ENCODE measurements at regions not wholly inside any gene's neighbourhood (a gene's known extent, or its start where the extent isn't known, plus 50 kb on each side); places are given as distances from the start of the nearest gene placed in this dataset.

DNA sequence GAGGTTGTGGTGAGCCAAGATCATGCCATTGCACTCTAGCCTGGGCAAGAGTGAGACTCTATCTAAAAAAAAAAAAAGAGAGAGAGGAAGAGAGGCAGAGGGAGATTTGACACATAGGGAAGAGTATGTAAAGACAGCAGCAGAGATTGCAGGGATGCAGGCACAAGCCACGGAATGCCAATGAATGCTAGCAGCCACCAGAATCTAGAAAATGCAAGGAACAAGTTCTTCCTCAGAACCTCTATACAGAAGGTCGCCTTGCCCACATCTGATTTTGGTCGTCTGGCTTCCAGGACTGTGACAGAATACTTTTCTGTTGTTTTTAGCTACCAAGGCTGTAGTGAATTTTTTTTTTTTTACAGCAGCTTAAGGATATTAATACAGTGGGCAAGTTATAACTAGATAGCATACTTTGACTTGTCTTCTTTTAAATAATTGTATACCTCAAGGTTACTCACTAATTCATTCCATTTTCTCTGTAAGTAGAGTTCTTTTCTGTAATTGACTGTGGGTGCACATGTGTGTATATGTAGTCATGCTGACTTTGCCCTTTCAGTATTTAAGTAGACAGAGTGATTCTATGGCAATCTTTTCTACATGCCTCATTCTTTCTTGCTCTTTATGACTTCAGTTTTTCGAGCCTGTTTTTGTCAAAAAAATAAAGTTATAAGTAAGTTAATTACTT, 402.2 kb downstream of the GJA1 start:
- DNase-seq, result no peak

DNA sequence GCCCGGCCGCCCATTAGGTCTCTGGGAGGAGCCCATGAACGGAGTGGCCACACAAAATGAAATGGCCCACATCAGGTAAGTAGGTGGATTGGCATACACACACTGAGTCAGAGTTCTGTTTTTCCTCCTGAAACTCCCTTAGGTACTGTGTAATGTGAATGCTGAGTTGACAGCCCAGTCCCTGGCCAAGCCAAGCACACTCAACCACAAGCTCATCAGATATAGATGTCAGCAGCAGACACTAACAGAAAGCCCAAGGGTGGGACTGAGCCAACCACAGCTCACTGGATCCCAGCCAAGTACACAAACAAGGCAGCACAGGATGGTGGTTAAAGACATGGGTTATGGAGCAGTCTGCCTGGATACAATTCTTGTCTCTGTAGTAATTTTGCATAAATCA, 403.4 kb downstream of the GJA1 start:
- no peak for DNase-seq

DNA sequence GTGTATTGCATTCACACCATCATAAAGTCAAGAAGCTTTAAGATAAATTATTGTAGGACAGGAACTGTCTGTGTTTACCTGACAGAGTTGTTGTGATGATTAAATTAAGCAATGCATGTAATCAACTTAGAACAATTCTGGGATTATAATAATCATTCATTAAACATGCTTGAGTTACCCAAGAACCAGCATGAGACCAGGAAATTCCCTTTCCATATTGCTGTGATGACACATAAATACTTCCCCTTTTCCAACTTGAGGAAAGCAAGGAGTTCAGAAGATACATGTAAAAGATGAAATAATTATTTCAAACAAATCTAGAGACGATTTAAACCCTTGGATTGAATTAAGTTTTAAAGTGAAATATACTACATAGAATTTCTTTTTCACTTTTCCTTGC, 404.4 kb downstream of the GJA1 start:
- DNase-seq, result no peak

DNA sequence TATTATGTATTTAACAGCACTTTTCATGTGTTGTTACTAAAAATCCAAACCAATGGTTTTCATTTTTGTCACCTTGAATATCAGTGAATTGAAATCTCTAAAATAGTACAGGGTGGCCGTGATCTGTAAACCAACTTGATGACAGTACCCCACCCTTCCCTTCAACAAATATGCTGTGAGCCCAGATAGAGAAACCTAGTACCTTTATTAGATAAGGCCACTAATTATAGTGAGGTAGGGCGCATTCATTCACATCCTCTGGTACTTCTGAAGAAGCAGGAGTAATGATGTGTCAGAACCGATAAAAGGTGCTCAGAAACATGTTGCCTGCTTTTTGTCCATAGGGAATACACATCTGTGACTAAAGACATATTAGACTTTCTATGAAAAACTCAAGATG, 409.5 kb downstream of the GJA1 start:
- DNase-seq, result no peak

DNA sequence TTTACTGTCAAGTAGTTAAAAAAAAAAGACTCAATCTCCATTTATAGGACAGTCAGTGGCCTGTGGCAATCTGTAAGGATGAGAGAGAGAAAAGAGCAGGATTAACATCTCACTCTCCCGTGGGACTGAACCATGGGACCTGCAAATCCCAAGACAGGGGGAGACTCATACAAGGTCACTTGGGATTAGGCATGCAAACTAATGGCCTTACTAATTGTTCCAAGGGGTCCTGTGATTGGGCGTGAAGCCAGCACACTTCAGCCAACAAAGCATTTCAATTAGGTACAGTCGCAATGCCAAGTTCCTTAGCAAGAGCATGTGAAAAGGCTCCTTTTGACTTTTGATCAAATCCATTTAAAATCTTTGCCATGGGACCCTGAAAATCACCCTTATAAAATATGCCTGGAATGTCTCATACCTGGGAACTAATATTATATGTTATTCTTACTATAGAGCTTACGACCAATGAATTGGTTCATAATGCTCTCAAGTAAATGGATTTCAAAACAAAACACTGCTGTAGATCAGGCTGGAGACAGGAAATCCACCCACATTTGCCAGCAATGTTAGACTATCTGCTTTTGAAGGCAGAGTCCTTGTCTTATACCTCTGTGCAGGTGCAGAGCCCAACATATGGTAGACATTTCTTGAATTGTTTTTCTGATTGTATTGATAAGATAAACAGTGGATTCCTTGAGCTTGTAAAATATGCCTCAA, 412.5 kb downstream of the GJA1 start:
- DNase-seq, result no peak

DNA sequence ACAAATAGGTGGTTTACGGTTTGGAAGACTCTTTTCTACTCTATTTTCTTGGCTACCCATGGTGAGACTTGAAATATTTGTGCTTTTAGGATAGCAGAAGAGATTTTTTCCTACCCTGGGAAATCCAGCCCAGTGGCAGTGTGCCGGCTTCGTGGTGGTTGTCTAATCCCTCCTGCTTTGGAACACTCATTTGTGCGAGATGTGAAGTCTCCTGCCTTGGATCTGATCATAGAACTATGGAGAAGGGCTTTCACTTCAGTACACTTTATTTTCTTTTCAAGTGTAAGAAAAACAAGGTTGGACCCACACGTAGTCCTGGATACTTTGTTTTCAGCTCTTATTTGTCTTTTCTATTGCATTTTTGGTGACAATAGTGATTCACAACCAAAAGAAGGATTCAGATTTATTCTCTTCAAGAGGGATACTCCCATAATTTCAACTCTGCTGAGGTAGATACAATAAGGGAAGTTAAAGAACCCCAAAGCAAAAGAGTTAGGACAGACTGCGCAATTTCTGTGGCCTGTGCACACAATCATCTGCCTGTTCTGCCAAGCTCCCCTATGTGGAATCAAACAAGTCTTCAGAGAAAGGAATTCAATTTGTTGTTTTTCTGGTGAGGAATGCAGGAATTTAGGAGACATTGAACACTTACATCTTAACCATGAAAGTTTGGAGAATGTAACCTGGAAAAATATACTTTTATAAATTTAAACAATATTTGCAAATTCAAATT, 413.2 kb downstream of the GJA1 start:
- no peak for DNase-seq

DNA sequence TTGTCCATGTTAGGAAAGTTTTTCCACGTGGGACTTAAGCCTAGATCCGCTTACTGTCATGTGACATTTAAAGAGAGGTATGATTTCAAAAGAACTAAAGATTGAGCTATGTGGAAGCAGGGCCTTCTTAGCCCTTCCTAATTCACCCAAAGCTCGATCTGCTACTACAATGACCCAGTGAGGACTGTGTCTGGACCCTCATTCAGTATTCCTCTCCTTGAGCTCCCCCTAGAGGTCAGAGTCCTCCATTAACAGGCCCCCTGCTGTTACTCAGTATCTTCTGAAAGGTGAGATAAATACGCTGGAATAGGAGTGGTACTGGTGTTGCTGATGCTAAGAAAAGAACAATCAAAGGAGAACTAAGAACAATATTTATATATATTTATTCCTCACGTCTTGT, 414.0 kb downstream of the GJA1 start:
- DNase-seq, result no peak

DNA sequence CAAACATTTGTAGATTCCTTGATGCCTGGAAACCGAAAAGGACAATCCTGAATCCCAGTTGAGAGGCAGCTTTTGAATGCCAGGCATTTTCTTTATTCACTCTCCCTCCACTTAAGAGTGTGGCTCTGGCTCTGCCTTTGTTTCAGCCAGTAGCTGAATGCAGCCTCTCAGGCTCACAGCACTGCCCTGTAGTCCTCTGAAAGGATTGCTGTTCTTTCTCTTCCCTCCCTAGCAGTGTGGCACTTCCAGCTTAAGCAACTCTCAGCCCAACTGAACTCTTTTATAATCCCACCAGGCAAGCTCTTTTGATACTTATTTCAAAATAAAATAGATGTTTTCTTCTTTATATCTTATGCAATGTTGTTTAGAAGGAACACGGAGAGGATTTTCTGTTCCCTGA, 415.6 kb downstream of the GJA1 start:
- DNase-seq, result no peak

DNA sequence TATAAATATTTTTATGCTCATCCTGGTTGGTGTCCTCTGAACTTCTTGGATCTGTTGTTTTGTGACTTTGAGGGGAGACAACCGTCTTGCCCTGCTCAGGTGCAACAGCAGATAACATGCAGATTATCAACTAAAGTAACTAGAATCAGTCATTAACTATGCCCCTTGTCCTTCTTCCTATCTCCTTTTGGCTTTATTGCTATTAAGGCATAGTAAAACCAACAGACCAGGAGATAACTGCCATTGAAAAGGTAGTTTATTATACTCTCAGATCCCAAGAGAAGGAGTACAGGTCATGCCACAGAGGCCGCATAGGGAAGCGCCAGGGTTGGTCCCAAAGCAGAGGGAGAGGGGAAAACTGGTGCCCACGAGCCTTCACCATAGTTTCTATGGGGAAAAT, 418.2 kb downstream of the GJA1 start:
- no peak for DNase-seq

DNA sequence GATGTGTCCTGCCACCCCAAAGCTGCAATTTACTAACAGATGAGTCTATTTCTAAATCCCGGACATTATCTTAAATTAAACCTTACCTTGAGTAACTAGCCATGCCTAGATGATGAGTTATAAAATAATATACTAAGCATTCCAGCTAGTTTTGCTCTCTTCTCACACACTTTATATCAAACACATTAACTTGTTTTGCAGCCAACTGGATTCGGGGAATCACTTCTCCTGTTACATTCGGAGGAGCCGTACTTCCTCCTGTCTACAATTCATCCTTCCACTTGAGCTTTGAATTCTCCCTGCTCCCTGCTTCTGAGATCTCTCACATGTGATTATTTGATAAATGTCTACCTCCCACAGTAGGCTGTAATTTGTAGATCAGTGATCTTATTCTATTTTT, 420.1 kb downstream of the GJA1 start:
- no peak for DNase-seq

DNA sequence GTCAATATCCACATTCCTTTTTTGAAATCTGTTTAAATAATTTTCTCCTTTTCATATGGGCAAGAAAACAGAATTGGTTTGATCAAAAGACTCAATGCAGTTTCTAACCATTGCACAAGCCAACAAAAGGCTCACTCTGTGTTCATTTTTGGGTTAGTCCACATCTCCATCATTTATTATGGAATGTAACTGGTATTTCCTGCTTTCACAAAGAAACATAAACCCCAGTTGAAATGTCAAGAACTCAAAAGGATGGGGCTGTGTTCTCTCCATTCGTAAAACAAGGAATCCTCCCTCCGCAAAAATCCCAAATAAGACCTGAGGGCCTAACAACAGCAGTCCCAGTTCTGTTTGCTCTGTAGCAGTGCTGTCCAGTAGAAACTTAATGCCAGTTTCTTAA, 420.9 kb downstream of the GJA1 start:
- DNase-seq, result no peak

DNA sequence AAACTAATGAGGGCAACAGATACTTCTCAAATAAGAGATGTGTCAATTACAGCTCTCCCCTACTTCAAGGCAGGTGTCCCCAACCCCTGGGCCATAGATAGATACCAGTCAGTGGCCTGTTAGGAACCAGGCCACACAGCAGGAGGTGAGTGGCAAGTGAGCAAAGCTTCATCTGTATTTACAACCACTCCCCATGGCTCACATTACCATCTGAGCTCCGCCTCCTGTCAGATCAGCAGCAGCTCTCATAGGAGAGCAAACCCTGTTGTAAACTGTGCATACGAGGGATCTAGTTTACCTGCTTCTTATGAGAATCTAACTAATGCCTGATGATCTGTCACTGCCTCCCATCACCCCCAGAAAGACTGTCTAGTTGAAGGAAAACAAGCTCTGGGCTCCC, 422.1 kb downstream of the GJA1 start:
- no peak for DNase-seq

DNA sequence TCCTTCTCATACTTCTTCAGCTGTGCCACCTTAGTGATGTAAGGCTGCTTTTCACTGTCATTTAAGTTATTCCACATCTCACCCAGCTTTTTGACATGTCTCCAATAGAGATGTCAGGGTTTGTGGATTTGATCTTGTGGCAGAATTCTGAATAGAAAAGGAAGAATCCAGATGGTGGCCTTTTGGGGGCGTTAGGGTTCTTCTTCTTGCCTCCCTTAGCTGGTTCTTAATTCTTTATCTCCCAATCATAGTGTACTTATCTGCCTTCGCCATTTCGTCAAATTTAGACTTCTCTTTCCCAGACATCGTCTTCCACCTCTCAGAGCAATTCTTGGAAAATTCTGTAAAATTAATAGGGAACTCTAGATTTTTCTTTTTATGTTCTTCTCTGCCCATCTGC, 422.9 kb downstream of the GJA1 start:
- no peak for DNase-seq

DNA sequence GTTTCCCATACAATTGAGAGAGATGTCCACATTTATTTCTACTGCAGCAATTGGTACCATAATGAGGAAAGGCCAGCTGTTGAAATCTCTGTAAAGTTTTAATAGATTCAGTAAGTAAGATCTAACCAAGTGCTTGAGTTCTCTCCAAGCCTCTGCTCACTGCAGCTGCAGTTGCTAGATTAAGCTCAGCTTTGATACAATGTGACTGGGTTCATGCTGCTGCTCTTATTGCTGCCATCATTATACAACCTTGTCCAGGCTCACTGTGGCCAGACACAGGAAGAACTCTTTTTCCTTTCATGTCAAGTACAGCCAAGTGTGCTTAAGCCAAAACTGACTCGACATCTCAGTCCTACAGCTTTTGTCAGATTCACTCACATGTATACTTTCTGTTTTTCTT, 423.5 kb downstream of the GJA1 start:
- DNase-seq, result no peak

DNA sequence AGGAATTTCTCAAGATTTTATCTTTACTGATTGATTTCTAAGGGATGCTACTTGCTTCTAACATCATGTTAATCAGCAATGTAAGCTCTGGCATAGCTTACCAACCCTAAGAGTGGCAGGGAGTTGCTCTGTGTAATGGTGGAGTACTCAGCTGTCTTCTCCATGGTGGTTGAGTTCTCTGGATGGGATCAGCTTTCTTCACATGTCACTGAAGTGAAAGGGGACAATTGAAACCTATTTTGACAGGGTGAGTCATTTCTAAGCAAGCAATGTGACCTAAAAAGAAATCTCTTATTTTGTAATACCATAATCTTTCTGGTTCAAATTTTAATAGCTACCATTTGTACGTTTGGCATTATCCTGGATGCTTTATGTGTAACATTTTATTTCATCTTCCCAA, 430.4 kb downstream of the GJA1 start:
- DNase-seq, result no peak

DNA sequence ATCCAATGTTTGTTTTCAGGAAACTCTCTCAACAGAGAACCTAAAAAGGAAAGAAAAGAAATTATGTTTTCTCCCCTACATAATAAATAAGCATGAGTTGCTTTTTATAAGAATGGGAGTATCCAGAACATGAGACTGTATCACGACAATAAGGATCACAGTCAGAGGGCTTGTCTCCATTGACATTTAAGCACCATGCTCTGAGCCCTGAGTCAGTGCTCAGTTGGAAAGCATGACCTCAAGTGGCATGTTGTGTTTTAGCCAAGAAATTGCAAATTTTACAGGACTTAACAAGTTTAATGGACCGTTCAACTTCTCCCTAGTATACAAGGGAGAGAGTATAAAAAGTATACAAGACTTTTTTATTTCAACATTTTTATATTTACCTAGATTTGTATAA, 431.6 kb downstream of the GJA1 start:
- DNase-seq, result no peak

DNA sequence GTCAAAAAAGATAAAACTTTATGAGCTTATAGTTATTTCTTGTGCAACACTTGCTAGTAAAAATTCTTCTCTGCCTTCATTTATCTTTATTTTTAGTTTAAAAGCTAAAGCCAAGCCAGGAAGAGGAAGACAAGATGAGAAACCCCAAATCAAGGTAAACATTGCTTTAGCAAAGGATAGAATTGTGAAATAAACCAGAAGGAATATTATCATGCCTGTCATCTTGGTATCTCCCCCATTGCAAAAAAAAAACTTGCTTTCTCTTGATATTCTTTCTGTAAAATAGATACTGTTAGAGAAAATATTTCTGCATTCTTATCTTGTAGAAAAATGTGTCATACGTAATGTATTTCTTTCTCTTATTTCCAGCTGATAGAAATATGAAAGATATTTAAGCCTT, 432.8 kb downstream of the GJA1 start:
- no peak for DNase-seq

DNA sequence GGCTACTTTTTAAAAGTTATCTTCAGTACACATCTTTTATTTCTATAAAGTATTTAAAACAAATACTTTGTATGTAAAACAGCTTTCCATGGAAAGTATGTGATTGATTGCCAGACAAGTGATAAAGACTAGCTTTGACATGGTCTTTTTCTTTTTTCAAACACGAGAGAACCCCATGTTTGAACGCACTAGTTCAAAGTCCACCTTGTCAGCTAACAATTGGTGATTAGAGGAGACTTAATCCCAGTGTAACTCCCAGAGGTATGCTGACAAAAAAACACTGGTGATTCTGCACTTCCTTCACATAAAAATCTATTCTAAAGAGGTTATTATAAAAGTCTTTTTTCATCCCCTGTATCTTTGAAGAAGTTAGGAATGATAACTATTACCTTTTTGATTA, 438.1 kb downstream of the GJA1 start:
- no peak for DNase-seq

DNA sequence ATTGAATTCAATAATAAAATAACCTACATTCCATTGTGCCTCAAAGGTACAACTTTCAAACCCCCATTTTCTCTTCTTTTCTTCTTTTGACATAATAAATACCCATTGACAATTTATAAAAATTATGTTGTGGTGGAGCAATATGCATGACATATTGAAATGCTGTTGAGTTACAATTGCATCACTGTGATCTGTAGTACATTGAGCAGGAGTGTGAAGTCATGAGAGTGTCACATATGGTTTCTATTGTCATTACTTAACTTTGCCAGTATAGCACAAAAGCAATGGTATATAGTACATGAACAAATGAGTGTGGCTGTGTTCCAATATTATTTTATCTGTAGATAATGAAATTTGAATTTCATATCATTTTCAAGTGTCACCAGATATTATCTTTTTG, 441.3 kb downstream of the GJA1 start:
- DNase-seq, result no peak

DNA sequence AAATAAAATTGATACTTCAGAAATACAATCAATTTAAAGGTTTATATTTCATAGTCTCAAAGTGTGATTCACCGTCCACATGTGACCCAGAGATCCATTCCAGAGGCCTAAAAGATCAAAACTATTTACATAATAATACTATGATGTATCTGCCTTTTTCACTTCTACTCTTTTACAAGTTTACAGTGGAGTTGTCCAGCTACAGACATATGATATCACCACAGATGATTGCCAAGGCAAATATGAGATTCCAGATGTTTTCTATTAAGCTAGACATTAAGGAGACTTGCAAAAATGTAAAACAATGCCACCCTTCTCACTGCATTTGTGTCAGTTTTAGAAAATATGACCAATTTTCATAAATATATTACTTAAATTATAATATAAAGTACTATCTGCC, 443.7 kb downstream of the GJA1 start:
- DNase-seq, result no peak

DNA sequence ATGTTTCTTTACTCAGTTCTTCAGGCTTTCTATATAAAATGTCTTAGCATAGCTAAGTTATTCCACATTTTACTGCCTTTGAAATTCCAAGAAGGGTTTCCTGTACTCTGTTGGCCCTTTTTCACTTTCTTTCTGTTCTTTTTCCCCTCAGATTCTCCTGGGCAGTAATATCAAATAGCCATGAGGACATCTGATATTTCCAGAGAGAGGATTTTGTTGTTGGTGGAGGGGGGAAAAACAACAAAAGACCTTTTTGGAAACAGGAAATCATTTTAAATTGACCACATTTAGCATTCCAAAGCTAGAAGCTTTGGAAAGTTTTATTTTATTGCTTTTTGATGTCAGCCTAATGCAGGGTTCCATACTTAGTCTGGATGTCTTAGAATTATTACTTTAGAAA, 445.4 kb downstream of the GJA1 start:
- DNase-seq, result no peak

DNA sequence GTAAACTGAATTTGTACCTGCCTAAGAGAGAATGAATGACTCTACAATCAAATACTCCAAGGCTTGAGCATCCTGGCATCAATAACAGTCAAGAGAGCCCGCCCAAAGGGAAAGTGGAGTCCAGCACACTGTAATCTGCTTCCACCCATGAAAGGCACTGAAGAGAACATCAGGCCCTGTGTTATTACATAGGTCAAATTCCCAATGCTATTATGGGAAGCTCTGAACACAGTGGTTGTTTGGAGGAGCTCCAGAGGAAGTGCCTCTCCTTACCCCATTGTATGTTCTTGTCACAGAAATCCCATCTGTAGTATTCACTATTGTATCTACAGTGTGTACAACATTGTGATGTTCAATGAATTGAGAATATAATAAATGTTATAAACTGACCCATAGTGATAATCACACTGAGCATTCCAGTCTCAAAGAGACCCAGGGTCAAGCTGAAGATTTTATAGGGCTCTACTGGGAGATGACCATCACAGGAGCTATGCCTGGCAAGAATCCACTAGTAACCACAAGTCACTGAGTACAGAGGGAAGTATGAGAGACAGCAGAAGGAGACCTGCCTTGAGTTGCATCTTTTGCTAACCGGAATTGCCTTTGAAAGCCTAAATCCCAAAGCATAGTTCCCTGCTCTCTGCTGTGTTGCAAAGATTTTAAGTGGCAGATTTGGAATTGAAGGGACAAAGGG, 446.7 kb downstream of the GJA1 start:
- no peak for DNase-seq

DNA sequence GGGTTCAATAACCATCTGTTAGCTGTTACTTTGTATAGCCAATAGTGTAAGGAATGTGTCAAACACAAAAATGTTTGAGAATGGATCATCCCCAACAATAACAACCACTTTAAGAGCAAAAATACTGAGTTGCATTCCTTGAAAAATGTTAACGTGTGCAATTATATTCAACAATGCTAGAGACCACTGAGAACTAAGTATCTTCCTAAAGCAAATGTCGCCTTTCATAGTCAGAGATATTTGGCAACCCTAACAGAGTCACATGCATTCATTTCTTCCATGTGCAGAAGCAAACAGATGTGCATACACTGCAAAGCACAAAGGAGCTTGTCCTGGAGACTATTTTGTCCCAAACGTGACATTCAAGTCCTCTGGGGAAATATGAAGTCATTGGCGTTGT, 448.6 kb downstream of the GJA1 start:
- DNase-seq, result no peak

DNA sequence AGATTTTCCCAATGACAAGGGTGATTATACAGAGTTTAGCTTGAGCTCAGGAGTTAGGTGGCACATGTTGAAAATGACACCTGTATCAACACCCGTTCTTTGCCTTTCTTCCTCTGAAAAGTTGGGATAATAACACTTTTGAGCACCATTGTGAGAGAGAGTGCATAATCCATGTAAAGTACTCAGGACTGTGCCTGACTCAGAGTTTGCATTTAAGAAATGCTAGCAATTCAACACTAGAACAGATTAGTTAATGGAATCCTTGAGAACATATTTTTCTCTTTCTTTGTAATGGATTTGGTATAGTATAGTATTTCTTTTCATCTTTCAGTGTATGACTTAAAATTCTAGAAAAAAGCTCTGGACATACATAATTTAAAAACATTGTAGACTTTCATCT, 449.2 kb downstream of the GJA1 start:
- DNase-seq, result no peak

Data from DMS79 (cell line).